GM18505 (cell line): ENCODE measurements at regions not wholly inside any gene's neighbourhood (a gene's known extent, or its start where the extent isn't known, plus 50 kb on each side); places are given as distances from the start of the nearest gene placed in this dataset.
A peak's percentile ranks its signal among the peaks of the same experiment; 100 is the strongest.

Experiments
- ATAC-seq: cut with Tn5 transposase; IDR thresholded peaks from one replicate; pipeline ENCODE4 v1.9.1; 2021; ENCODE audit not compliant: unreplicated experiment
- POLR2A ChIP-seq: IDR thresholded peaks from 4 replicates; pipeline ENCODE4 v1.6.1; 2011; ENCODE audit warnings: borderline replicate concordance; ENCODE audit not compliant: insufficient read depth, insufficient read length; ENCODE audit errors: extremely low read depth

- ATAC-seq, result no peak
- no peak for TF ChIP-seq POLR2A
Observed at GRCh38 chr6:148200781-148201180, 141.9 kb upstream of the SASH1 start.

- TF ChIP-seq POLR2A, result no peak
- peak; percentile 3 for ATAC-seq
Observed at GRCh38 chr6:148203281-148203925, 139.2 kb upstream of the SASH1 start.

GRCh38 chr6:148203970-148204369 lies 138.7 kb upstream of the SASH1 start:
- ATAC-seq, result peak; percentile 99
- TF ChIP-seq POLR2A, result no peak

- TF ChIP-seq POLR2A, result no peak
- ATAC-seq, result no peak
Observed at GRCh38 chr6:148208298-148208697, 134.3 kb upstream of the SASH1 start.

- no peak for TF ChIP-seq POLR2A
- no peak for ATAC-seq
Observed at GRCh38 chr6:148211777-148212324, 130.8 kb upstream of the SASH1 start.

- ATAC-seq, result no peak
- no peak for TF ChIP-seq POLR2A
Observed at GRCh38 chr6:148212366-148212765, 130.3 kb upstream of the SASH1 start.

- TF ChIP-seq POLR2A, result no peak
- ATAC-seq, result no peak
Observed at GRCh38 chr6:148213366-148213765, 129.3 kb upstream of the SASH1 start.

- no peak for TF ChIP-seq POLR2A
- ATAC-seq, result no peak
Observed at GRCh38 chr6:148214667-148215066, 128.0 kb upstream of the SASH1 start.

GRCh38 chr6:148217051-148217450 lies 125.6 kb upstream of the SASH1 start:
- ATAC-seq, result no peak
- no peak for TF ChIP-seq POLR2A

GRCh38 chr6:148217921-148218320 lies 124.7 kb upstream of the SASH1 start:
- no peak for TF ChIP-seq POLR2A
- ATAC-seq, result no peak

GRCh38 chr6:148218542-148219258 lies 123.9 kb upstream of the SASH1 start:
- TF ChIP-seq POLR2A, result no peak

GRCh38 chr6:148221196-148221979 lies 121.2 kb upstream of the SASH1 start:
- TF ChIP-seq POLR2A, result no peak
- ATAC-seq, result no peak

More at GRCh38 chr6:148218542-148219258, 123.9 kb upstream of the SASH1 start:
- no peak for ATAC-seq

- no peak for ATAC-seq
- TF ChIP-seq POLR2A, result no peak
Observed at GRCh38 chr6:148222376-148222775, 120.3 kb upstream of the SASH1 start.
